ENCODE measurements at regions not wholly inside any gene's neighbourhood (a gene's known extent, or its start where the extent isn't known, plus 50 kb on each side); places are given as distances from the start of the nearest gene placed in this dataset.

DNA sequence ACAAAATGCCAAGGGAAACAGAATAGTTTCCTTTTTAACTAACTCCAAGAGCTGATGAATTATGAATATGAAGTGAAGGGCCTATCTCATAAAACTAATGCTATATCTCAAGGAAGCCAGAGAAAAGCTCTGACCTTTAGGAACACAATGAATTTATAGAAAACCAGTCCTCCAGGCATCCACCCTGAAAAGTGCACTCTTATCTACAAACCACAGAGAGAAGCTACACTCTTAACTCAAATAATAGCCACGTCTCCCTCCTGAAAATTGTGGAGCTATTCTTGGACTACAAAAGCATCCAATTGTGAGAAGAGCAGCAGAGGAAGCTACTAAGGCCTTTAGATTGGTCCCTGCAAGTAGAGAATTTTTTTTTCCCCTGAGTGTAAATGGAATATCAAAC, 253.9 kb downstream of the IL15 start:
- Histone ChIP-seq H2AFZ (ENCODE audit: insufficient read depth, low read depth, low read length, poor library complexity, severe bottlenecking) (no peak overlapping the region), H3K36me3 (replicated peaks in 1 of 2; ENCODE audit: control insufficient read depth in 1 of 2, insufficient read depth in 2 of 2, low read length in 2 of 2) (no peaks in the 10 kb centered on the region), H3K9me3 (replicated peaks in 1 of 2; ENCODE audit: control insufficient read depth in 1 of 2, insufficient read depth in 1 of 2, low read length in 2 of 2) (peaks cover 0 to 4% of the 10 kb centered on the region in 2 donors), H4K20me1 (ENCODE audit: insufficient read depth, low read length) (no peaks in the 10 kb centered on the region), H3K27me3 (ENCODE audit: control insufficient read depth in 2 of 2, insufficient read depth in 2 of 2, low read length in 2 of 2) (no peaks in the 10 kb centered on the region), H3K4me3 (replicated peaks in 1 of 3; ENCODE audit: low read depth in 2 of 3, low read length in 3 of 3) (no peak overlapping the region), H3K9ac (ENCODE audit: insufficient read depth, low read length, poor library complexity, severe bottlenecking) (no peak overlapping the region), H3K79me2 (ENCODE audit: insufficient read depth, low read length) (no peaks in the 10 kb centered on the region), H3K4me1 (ENCODE audit: control insufficient read depth in 1 of 2, insufficient read depth in 2 of 2, low read length in 2 of 2) (no peaks in the 10 kb centered on the region), H3K4me2 (replicated peaks; ENCODE audit: extremely low read depth, low read length, poor library complexity, severe bottlenecking) (no peak overlapping the region), H3K27ac (ENCODE audit: low read depth in 1 of 2, low read length in 2 of 2) (no peak overlapping the region)
- Mint-ChIP-seq H3K36me3 (no peaks in the 10 kb centered on the region), H3K4me1 (no peaks in the 10 kb centered on the region), H3K9me3 (peaks cover 0 to 12% (median 7%) of the 10 kb centered on the region in 7 donors), H3K27me3 (ENCODE audit: low read depth in 3 of 3) (peaks cover 0 to 3% (median 2%) of the 10 kb centered on the region in 3 donors), H3K4me3 (no peak overlapping the region), H3K27ac (no peak overlapping the region)
- no peak for DNase-seq
- WGBS (ENCODE audit: insufficient coverage), result no CpG with 5 or more reads among the region's 1 CpG
- intact Hi-C loops (cut with micrococcal nuclease), result no loop called here
- TF ChIP-seq, protein P1, sequence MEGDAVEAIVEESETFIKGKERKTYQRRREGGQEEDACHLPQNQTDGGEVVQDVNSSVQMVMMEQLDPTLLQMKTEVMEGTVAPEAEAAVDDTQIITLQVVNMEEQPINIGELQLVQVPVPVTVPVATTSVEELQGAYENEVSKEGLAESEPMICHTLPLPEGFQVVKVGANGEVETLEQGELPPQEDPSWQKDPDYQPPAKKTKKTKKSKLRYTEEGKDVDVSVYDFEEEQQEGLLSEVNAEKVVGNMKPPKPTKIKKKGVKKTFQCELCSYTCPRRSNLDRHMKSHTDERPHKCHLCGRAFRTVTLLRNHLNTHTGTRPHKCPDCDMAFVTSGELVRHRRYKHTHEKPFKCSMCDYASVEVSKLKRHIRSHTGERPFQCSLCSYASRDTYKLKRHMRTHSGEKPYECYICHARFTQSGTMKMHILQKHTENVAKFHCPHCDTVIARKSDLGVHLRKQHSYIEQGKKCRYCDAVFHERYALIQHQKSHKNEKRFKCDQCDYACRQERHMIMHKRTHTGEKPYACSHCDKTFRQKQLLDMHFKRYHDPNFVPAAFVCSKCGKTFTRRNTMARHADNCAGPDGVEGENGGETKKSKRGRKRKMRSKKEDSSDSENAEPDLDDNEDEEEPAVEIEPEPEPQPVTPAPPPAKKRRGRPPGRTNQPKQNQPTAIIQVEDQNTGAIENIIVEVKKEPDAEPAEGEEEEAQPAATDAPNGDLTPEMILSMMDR (IDR thresholded peaks at IDR 0.05), result no peak

DNA sequence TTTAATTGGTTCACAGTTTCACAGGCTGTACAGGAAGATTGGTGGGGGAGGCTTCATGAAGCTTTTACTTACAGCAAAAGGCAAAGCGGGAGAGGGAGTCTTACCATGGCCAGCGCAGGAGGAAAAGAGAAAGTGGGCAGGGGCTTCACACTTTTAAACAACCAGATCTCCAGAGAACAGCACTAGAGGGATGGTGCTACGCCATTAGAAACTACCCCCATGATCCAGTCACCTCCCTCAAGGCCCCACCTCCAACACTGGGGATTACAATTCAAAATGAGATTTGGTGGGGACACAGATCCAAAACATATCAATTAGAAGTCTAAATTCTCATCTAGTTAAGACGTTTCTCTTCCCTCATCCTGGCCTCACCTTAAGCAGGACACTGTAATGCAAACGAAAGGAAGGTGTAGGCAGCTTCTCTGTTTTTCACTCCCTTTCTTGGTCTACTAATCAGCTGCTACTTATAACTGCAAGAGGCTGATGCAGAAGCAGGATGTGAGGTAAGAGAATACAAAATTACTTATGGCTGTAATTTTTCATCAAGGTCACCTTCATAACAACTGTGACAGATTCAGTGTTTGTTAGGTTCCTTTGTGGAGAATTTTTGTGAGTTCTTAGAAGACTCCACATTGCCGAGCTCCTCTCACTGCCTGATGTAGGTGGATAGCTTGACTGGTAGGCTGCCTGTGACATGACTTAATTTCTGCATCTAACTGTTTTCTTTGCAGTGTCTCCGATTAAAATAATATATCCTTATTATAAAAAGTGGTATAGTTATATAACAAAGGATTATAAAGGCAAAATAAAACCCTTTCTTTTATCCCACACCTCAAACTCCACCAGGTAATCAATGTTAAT, 255.1 kb downstream of the IL15 start:
- H3K36me3 ChIP-seq (replicated peaks in 1 of 2; ENCODE audit: control insufficient read depth in 1 of 2, insufficient read depth in 2 of 2, low read length in 2 of 2), result no peaks in the 10 kb centered on the region
- H3K4me1 ChIP-seq (ENCODE audit: control insufficient read depth in 1 of 2, insufficient read depth in 2 of 2, low read length in 2 of 2), result no peaks in the 10 kb centered on the region
- TF ChIP-seq, protein P1 (IDR thresholded peaks at IDR 0.05), result no peak
- no peak overlapping the region for H3K27ac ChIP-seq (ENCODE audit: low read depth in 1 of 2, low read length in 2 of 2)
- no peak overlapping the region for H3K9ac ChIP-seq (ENCODE audit: insufficient read depth, low read length, poor library complexity, severe bottlenecking)
- peaks cover 0 to 9% (median 4%) of the 10 kb centered on the region in 7 donors for H3K9me3 Mint-ChIP-seq
- H3K4me1 Mint-ChIP-seq, result no peaks in the 10 kb centered on the region
- H2AFZ ChIP-seq (ENCODE audit: insufficient read depth, low read depth, low read length, poor library complexity, severe bottlenecking), result no peak overlapping the region
- DNase-seq, result no peak
- H3K79me2 ChIP-seq (ENCODE audit: insufficient read depth, low read length), result no peaks in the 10 kb centered on the region
- H3K4me3 ChIP-seq (replicated peaks in 1 of 3; ENCODE audit: low read depth in 2 of 3, low read length in 3 of 3), result no peak overlapping the region
- H3K36me3 Mint-ChIP-seq, result no peaks in the 10 kb centered on the region
- no peaks in the 10 kb centered on the region for H3K27me3 ChIP-seq (ENCODE audit: control insufficient read depth in 2 of 2, insufficient read depth in 2 of 2, low read length in 2 of 2)
- H3K9me3 ChIP-seq (replicated peaks in 1 of 2; ENCODE audit: control insufficient read depth in 1 of 2, insufficient read depth in 1 of 2, low read length in 2 of 2), result no peaks in the 10 kb centered on the region
- H3K27ac Mint-ChIP-seq, result no peak overlapping the region
- intact Hi-C loops (cut with micrococcal nuclease), result no loop called here
- no peak overlapping the region for H3K4me3 Mint-ChIP-seq
- no CpG with 5 or more reads among the region's 7 CpGs for WGBS (ENCODE audit: insufficient coverage)
- H3K4me2 ChIP-seq (replicated peaks; ENCODE audit: extremely low read depth, low read length, poor library complexity, severe bottlenecking), result no peak overlapping the region
- peaks cover 0 to 3% (median 3%) of the 10 kb centered on the region in 3 donors for H3K27me3 Mint-ChIP-seq (ENCODE audit: low read depth in 3 of 3)
- H4K20me1 ChIP-seq (ENCODE audit: insufficient read depth, low read length), result no peaks in the 10 kb centered on the region
